Ammon's horn (tissue), 1 donor: ENCODE measurements at regions not wholly inside any gene's neighbourhood (a gene's known extent, or its start where the extent isn't known, plus 50 kb on each side); places are given as distances from the start of the nearest gene placed in this dataset.

Experiments
- DNase-seq: peaks from one replicate; pipeline ENCODE4 v3.0.0-alpha.2; 2016; ENCODE audit warnings: low spot score

DNA sequence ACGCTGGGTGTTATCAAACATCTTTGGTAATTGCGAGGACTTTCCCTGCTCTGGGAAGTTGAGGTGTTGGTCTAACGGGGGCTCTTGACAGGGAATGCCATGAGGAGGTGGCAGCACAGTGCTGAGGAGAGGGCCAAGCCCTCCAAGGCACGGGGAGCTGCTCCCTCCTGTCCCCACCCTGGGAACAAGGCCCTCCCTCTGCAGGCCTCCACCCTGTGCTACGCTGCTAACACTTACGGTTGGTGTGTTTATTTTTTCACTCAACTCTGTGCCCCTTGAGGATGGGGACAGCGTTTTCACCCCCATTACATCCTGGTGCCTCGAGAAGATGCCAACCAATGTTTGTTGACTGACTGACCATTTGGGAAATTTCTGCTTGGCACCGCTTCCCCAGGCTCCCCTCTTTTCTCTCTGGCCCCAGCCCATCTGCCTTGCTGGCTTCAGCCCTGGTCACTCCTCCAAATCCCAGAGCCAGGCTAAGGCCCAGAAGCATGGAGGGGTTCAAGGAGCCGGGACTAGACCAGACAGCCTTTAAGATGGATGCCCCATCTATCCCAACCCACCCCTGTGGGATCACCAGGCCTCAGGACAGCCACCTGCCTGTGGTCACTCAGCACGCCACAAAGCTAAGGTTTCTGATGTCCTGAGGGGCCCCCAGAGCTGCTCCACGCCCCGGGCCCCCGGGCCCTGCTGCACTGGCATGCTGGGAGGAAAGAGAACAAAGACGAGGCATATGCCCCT, 125.7 kb downstream of the BARX1 start:
- no peak for DNase-seq

DNA sequence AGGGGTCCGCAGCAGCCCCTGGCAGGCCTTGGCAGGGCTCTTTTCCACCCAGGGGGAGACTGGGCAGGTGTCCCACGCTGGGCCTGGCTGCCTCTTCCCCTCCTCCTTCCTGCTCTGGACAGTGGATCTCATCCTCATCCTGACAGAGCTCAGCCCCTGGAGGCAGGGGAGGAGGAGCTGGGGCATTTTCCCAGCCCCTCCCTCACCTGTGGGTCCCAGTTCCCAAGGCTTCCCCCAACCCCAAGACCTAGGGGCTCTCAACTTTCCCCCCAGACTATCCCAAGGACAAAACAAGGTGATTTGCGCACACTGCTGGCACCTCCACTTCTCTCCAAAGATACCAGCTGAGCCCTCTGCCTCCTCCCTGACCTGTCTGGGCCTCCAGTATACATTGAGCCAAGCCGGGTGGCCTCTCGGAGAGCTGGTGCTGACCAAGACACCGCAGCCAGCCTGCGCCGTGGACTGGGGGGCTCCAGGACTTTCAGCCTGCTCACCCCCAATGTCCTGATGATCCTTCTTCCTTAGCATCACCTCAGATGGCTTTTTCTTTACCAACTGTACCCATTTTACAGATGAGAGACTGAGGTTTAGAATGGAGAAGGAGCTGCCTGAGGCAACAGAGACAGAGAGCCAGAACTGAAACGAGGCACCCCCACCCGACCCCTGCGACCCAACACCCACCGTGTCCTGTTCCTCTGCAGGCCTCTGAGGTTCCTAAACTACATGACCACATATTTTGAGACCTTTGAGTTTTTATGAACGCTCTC, 126.6 kb downstream of the BARX1 start:
- DNase-seq, result no peak

DNA sequence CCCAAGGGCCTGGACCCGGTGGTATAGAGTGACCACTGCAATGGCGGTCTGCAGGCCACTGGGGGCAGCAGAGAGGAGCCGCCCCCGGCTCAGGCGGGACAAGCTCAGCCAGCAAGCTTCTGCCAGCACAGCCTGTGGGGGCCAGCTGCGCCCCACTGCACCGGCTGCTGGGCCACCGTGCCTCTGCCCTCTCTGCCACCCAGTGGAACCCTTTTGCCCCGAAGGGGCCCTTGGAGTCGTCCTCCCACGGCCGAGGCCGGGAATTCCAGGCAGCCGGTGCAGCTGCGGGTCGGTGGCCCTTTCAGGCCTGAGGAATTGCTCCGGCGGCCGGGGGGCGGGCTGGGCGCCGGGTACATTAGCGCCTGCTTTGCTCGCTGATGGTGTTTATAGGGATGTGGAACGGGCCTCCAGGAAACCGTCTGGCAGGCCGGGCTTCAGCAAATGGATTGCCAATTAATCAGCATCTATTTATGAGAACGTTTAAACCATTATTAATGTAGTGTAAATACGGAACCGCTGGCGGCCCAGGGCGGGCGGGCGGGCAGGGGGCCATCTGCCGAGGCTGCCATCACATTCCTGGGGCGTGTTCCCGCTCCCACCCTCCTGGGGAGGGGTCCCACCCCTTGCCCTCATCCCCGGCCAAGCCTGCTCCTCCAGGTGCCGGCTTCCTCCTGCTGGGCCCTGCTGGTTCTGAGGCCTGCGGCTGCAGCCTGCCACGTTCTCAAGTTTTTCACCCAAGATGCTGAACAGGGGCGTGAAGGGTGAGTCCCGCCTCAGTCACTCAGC, 127.4 kb downstream of the BARX1 start:
- peak; percentile 56 for DNase-seq

DNA sequence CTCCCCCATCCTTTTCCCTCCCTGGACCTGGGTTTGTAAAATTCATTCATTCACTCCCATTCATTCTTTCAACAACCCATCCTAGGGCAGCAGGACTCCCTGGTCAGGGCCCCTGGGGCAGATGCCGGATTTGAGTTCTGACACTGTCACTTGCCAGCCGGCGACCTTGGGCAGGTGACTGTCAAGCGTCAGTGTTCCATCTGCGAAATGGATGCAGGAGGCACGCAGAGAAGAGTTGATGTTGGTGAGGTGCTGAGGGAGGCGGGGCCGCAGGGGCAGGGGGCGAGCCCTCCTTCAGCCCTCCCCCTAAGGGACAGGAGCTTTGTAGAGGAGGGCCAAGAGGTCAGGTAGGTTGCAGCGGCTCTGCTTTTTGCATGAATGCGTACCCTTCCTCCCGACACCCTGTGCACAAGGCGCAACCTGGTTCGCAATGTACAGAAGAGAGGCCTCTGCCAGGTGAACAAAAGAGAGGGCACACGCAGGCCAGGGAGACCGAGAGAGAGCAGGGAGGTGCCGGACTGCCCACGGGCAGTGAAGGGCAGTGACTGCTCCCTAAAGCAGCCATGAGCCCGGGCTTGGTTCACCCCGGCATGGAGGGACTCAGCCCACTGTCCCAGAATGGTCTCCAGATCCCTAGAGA, 128.1 kb downstream of the BARX1 start:
- no peak for DNase-seq

DNA sequence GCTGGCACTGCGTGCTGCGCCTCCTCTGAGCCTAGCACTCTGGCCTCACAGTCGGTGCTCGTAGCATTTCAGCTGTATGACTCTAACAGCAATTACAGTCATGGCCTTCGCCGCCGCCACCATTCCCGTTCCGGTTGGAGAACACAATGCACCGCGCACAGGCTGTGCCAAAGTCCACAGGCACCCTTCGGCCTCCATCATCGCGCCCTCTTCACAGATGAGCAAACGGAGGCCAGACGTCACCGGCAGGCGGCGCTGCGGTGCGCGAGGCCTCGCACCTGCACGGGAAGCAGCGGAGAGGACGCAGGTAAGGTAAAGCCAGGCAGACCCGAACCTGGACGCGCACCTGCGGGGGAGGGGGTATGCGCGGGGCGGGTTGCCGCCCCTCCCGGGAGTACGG, 128.9 kb downstream of the BARX1 start:
- no peak for DNase-seq

DNA sequence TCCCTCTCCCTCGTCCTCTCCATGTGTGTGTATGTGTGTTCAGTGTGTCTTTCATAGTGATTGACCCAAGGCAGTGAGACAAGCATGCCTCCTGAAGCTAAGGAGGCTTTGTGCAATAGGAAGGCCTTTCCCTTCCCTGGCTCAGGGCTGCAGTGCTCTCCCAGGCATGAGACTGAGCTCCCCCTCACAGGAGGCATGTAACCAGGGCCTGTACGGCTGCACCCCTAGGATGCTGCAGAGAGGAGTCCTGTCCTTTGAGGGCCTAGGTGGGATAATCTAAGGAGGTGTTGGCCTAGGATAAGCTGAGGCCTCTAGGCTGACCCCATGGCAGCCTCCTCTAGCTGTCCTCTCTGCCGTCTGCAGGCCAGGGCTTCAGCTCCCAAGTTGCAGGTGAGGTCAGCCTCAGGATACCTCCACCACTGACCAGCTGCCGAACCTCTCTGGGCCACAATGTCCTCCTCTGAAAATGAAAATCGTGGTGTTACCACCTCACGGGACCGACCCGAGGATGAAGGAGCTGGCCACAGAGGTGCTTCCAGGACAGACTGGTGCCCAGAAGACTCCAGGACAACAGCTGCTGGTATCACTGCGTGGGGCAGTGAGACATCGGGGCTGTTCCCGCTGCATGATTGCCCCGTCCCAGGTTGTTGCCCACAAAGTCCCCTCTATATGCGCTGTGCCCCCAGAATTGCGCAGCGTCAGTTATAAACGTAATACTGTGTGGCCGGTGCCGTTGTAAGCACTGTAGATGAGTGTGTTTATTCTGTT, 129.6 kb downstream of the BARX1 start:
- DNase-seq, result no peak

DNA sequence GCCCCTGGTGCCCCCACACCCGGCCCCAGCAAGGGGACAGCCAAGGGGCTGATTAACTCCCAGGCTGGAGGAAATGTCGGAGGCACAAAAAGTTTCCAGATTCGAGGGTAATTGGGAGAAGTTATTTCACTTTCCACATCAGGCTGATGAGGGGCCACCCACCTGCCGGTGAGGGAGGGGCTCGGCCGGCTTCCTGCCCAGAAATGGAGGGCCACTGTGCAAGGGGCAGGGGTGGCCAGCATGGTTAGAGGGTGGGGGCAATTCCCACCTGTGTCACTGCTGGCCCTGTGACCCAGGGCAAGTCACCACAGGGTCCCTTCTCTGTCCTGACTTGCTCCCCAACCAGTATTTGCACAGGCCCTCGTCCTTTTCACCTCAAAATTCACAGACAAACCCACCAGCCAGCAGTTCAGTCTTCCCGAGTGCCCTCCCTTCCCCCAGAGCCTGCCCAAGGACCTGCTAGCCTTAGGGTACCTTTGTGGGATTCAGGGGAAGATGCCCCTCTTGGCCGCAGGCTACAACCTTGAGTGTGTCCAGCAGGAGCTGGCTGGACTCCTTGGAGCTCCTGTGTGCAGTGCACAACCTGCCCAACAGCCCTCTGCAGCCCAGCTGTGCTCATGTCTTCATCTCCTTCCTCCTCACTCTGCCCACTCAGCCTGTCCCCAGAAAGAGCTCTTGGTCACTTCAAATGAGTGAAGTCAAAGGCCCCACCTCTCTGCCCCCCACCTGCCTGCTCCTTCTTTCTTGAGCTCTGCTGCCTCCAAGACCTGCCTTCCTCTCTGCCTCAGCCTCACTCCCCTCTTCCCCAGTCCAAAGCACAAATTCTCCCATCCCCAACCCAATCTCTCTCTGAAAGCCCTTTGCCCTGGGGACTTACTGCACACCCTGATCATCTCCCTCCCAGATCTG, 130.5 kb downstream of the BARX1 start:
- DNase-seq, result no peak

DNA sequence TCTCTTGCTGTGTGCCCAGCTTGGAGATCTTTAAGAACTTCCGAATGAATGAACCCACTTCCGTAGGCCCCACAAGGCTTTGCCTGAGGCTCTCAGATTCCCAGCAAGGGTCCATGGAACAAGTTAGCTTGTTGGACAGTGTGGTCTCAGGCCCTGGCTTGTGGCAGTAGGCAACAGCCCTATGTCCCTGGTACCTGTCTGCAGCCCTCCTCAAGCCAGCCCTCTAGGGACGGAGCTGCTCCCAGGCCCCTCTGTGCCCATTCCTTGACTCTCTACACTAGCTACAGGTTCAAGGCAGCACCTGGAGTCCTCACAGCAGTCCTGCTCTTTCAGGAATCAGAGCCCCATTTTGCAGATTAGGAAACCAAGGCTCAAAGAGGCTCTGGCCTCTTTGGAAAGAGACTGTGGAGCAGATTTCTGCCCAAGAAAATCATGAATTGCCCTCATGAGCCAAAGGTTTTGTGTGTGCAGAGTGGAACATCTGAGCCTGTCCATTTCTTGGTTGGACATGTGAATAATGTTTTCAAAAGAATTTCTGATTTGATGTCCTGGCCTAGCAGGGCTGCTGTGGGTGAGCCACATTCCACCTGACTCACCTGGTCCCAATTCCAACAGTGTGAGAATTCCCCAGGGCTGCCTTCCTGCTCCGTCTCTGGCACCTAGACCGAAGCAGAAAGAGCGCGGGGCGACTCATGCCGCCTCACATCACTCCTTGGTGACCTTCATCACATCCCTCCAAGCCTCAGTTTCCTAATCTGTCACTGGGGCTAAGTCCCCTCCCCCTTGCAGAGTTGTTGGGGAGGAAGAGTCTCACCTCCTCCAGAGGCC, 131.7 kb downstream of the BARX1 start:
- DNase-seq, result no peak

DNA sequence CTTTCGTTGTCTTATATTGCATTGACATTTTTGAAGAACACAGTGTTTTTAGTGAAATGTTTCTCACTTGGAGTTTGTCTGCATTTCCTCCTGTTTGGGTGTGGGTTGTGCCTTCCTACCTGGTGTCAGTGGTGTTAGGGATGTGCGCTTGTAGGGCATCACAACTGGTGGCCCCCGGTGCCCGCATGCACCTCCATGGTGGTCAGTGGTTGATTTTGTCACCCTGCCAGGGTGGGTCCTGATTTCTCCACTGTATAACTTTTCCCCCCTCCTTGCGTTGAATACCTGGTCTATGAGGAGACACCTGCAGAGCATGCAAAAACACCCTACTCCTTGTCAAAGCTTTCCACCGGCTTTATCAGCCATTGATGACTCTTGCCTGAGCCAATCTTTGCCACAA, 132.9 kb downstream of the BARX1 start:
- no peak for DNase-seq

DNA sequence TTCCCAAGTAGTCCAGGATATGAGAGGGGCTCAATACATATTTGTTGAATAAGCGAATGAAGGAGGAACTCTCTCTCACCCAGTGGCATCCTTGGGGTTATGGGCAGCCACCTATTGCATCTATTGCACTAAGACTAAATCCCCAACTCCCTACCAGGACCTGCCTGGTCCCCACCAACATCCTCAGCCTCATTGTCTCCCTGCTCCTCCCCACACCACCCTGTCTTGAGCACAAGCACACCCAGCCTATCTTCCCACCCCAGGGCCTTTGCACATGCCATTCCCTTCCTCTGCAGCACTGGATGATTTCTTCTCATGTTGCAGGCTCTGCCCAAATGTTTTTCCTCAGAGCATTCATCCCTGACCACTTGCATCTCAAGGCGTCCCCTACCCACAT, 133.8 kb downstream of the BARX1 start:
- DNase-seq, result no peak

DNA sequence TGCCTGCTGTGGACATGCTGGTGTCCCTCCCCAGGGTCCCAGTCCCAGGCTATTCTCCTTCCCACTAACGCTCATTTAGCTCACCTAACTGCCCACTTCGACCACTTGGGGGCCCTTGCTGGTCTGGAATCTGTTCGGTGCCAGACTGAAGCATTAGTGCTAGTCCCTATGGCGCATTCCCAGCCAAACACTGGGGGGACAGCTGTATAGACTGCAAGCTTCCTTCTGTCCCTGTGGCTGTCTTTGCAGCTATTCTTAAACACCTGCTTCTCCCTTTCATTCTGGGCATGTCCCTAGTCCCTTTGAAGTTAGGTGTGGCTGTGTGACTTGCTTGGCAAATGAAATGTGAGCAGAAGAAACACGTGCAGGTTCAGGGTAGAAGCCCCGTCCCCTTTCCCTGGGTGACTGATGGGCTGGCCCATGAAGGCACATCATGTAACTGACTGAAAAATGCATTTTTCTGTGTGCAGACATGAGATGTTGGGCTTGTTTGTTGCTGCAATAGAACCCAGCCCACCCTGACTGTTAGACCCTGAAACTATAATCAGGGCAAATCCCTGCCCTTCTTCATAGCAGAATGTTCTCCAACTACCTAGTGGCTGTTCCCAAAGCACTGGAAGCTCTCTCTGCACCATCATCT, 134.4 kb downstream of the BARX1 start:
- DNase-seq, result no peak

DNA sequence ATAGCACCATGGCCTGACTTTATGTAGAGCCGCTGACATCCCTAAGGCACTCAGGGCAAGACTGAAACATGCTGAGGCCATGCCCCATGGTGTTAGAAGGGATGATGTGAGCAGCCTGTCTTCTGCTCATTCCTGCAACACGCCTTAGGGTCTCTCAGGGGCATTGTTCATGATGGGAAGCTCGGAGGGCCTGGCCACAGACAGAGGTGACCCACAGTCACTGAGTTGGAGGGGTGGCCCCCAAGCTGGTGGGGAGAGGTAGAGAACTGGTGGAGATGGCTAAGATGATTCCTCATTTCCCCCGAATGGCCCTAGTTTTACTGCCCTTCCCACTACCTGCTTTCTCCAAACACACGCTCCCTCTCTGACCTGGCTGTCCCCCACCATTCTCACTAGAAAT, 135.2 kb downstream of the BARX1 start:
- DNase-seq, result no peak

DNA sequence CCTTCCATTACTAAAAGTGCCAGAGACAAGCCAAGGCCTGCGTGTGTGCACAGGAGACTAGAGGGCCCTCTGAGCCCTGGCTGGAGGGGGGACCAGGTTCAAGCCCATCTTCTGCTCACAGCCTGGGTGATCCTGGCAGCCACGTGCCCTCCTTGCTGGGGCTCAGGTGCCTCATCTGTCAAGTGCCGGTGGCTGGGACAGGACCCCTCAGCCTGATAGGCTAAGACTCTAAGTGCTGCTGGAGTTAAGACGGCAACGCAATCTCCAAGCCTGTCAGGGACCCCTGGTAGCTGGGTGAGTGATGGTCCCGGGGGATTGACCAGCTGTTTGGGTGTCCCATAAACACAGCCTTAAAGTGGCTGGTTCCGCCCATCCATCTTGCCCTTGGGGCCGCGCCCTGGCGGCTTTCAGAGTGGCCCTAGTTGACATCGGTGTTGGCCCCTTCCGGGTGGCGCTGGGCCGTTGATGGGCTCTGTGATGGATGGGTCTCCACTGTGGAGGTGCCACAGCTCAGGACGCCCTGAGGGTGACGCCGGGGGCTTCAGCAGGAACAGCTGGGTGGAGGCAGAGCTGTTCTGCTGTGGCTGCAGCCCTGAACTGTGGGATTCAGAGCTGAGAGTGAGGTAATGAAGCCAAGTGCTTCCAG, 136.2 kb downstream of the BARX1 start:
- DNase-seq, result no peak

DNA sequence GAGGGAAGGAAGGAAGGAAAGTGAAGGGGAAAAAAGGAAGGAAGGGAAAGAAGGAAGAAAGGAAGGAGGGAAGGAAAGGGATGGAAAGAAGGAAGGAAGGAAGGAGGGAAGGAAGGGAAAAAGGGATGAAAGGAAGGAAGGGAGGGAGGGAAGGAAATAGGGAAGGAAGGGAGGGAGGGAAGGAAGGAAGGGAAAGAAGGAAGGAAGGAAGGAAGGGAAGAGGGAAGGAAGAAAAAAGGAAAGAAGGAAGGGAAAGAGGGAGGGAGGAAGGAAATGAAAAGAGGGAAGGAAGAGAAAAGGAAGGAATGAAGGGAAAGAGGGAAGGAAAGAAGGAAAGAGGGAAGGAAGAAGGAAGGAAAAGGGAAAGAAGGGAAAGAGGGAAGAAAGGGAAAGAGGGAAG, 136.9 kb downstream of the BARX1 start:
- no peak for DNase-seq

DNA sequence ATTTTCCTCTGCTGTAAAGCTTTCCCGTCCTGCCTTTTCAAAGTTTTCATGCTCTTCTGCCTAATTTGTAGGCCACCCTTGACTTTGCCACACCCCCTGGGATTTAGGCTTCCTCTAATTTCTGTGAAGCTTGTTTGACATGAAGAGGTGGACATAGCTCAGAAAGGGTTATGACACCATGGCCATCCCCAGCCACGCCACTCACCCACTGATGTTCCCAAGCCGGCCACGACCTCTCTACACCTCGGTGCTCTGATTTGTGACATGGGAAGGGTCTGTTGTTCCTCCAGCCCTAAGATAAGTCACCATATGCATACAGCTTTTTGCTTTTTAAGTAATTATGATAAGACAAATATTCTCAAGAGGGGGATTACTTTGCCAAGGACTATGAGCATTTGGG, 139.5 kb downstream of the BARX1 start:
- DNase-seq, result no peak

DNA sequence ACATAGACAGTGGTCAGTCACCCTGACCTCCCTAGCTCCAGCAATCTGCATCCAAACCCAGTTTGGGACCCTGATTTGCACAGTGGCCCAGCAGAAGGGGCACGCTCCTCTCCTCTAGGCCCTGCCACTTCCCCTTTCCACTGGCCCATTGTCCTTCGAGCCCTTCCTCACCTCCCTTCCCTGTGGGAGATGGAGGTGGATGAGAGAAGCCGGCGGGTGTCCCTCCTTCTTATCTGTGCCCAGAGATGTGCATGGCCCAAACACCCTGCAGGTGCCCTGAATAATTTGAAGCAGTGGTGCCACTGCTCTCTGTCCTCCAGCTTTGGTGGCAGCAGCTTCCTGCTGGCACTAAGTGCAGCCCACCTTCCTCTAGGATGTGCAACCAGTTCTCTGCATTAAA, 140.0 kb downstream of the BARX1 start:
- DNase-seq, result no peak

DNA sequence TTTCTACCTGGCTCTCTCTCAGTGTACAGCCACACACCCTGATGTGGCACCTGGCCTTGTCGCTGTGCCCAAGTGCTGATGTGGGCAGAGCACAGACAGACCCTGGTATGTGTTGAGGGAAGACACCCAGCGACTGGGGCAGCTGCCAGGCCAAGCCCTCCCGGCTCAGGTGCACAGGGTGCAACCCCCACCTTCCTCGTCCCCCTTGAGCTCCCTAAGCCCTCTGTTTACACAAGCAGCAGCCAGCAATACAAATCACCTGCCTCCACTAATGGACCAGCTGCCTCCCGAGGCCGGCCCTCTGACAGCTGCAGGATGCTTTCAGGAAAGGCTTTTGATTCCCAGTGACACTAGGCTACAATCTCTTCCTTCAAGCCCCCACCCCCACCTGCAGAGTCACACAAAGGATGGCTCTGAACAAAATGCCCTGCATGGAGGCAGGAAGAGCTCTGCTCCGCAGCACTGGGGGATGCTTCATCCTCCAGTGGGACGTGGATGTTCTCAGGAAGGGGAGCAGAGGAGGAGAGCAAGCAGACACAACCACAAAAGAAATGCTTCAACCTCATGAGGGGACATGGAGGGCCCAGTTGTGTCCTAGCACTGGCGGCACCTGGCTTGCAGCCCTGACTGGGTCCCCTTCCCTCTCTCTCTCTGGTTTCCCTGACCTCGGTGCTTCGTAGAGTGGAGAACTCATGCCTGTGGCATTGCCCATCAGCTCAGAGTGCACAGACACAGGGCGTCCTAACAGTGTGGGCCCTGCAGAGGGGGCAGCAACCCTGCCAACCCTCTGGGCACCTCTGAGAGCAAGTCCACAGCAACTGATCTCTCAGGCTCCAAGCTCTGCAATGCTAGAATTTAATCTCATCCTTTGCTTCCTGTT, 140.8 kb downstream of the BARX1 start:
- DNase-seq, result no peak
